ENCODE measurements at regions not wholly inside any gene's neighbourhood (a gene's known extent, or its start where the extent isn't known, plus 50 kb on each side); places are given as distances from the start of the nearest gene placed in this dataset.

DNA sequence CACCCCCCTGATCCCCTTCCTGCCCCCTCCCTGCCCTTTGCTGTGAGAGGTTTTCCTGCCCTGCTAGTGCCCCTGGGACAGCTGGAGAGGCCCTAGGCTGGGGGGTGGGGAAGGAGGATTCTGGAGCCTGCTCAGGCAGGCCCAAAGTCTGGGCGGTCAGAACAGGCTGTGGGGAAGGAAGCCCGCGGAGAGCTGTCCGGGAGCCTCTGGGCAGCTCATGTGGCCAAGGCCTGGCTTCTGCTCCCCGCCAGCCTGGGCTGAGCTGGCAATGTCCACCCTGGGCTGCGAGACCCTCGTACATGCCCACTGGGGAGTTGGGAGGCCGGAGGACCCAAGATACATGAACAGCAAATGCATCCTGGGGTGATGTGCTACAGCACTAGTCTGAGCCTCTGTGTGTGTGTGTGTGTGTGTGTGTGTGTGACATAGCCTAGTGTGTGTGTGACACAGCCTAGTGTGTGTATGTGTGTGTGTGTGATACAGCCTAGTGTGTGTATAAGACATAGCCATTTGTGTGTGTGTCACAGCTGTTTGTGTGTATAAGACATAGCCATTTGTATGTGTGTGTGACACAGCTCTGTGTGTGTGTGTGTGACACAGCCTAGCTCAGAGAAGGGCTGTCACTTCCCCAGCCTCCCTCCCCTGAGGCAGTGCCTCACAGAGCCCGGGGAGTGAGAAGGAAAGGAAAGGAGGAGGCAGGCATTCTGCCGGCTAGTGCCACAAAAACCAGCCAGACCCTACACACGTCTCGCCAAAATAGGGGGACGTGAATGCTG lies 201.4 kb upstream of the CIBAR2 start:
- peak; percentile 17 for DNase-seq

DNA sequence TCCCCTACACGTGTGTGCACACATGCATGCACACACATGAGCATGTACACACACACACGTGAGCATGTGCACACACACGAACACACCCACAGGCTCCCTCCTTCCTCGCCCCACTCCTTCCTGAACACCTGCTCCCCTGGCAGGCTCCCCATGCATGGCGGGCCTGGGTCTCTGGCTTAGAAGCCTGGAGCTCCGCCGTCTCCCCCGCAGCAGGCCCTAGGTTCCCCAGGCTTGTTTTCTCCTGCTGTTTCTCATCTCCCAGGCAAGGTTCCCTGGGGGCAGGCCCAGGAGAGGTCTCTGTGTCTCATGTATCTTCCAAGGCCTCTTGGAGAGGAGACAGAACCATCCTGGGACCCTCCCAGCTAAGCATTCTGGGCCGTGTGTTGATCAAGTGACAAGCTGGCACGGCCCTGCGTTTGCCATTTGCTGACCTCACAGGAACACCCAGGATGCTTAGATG lies 202.3 kb upstream of the CIBAR2 start:
- DNase-seq, result no peak

DNA sequence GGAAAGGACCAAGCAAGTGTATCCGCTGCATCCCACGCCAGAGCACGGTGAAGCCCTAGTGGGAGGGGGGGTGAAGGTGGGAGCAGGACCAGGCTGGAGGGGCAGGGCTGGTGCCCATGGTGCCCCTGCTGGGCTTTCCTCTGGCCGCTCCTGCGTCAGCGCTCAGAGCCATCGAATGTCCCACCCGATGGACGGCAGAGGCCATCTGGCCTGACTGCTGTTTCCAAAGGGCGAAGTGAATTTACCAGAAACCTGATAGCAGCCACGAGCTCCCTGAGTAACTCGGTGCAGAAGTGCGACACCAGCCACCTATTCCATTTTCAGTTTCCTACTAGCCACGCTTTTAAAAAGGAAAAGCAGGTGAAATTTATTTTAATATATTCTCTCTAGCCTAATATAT lies 203.6 kb upstream of the CIBAR2 start:
- DNase-seq, result no peak

DNA sequence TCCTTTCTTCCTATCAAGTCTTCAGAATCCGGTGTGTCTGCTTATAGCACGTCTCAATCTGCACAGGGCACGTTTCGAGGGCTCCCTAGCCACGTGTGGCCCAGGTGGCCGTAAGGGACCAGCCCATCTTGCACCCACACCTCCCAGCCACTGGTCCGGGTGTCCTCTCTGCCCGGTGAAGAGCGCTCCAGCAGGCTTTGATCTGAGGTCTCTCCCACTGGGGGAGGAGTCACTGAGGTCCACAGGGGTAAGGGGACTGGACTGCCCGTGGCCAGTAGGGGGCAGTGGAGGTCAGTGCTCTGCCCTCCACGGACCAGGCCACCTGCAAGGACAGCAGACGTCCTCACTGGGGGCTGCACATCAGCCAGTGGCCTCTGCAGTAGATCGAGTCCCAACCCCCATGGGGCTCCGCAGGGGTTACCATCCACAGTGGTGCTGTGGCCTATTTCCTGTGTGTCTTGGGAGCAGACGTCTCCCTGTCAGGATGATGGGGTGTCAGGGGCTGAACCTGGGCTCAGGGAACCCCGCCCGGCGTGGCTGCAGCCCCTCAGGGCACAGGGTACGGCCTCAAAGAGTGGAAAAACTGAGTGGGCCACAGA lies 204.1 kb upstream of the CIBAR2 start:
- no peak for DNase-seq

DNA sequence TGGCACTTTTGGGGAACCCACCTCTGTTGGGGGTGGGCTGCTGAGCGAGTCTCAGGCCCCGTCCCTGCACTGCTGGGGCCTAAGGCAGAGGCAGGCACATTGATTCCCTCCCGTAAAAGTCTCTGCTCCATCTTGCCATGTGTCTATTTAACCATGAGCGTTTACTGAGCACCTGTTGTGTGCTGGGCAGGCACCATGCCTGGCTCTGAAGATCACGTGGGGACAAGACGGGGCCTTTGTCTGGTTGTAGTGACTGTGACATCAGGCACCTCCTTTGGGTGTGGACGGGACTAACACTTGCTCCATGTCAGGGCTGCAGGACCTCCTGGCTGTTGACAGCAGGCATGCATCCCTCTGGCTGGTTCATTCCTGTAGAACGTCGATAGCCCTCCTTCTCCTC lies 204.7 kb upstream of the CIBAR2 start:
- DNase-seq, result no peak

DNA sequence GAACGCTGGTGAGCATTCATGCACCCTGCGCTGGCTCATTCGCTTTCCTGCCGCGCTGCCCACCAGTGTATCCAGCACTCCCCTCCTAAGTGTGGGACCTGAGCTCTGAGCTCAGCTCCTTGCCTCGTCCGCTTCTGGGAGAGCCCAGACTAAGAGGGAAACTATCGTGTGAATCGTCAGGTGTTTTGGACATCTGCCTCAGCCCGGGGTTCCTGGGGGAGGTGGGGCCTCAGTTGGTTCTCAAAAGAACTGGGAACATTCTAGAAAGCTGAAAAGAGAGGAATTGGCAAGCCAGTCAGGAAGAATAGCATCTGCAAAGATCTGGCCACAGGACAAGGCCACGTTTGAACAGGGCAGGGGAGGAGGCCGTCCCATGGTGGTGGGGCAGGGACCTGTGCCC lies 205.4 kb upstream of the CIBAR2 start:
- DNase-seq, result no peak

DNA sequence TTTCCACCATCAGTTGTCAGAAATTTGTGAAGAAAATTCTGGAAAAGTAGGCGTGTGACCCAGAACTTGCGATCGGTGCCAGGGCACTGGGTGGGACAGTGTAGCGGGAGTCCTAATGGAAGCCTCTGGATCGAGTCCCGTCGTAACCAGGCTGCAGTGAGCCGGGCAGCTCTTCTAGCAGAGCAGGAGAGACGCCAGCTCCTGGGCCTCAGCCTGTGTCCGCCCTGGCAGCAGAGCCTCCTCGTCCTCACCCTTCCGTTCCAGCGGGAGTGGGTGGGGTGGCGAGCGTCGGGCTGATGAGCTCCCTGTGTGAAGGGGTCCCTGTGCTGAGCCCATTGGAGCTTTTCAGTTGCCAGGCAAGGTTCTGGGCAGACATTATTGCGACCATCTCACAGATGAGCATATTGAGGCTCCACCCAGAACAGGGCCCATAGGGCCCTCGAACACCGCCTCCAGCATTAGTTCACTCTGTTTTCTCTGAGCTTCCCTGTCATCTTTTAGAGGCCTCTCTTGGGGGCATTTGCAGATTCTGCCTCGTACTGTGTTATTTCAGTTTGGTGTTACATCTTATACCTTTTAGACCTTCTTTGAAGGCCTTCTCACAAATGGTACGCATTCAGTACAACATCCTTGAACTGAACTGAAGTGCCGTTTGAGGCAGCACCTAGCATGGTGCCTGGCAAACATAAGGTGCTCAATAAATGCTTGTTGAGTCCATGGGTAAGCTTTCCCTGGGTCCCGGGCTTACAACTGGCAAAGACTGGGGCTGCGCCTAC lies 207.1 kb upstream of the CIBAR2 start:
- no peak for DNase-seq

DNA sequence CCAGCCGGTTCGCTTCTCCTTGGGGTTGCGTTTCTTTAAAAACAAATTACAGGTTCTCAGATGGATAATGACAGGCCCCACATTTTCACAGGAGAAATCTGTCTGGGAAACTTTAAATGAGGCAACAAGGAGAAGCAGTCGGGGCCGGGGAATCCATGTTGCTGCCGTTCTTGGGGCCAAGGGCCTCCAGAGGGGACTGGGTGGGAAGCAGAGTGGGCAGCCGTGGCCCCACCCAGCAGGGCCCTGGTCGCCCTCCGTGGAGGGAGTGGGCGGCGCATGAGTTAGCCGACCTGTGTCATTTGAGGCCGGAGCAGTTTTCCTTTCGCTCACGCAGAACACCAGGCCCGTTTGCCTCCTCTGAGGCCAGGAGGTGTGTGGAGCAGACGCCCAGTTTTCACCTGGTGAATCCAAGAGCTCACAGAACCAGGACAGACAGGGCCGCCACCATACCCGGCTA lies 207.7 kb upstream of the CIBAR2 start:
- no peak for DNase-seq

DNA sequence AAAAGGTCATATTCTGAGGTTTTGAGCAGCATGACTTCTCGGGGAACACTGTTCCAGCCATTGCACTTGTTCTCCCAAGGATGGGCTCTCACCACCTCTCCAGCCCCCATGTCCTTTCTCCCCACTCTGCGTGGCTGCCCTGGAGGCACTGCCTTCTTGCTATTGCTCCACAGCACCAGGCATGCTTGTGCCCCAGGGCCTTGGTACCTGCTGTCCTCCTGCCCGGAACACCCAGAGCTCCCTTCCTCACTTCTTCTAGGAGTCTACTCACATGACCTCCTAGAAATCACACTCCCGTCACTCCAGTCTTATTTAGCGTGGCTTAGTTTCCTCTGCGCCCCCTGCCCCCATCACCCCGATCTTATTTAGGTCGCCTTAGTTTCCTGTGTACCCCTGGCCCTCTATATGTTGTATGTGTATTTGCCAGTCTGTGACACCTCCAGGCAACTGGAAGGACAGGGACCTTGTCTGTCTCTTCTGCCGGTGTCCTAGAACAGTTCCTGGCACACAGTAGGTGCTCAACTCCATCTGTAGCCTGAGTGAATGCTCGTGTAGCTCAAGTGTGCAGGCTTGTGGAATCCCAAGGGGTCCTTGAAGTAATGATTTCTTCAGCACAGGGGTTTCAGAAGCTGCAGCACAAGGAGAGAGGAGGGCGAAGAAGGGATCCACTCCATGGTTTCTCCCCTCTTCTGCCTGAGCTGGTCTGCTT lies 208.6 kb upstream of the CIBAR2 start:
- no peak for DNase-seq

DNA sequence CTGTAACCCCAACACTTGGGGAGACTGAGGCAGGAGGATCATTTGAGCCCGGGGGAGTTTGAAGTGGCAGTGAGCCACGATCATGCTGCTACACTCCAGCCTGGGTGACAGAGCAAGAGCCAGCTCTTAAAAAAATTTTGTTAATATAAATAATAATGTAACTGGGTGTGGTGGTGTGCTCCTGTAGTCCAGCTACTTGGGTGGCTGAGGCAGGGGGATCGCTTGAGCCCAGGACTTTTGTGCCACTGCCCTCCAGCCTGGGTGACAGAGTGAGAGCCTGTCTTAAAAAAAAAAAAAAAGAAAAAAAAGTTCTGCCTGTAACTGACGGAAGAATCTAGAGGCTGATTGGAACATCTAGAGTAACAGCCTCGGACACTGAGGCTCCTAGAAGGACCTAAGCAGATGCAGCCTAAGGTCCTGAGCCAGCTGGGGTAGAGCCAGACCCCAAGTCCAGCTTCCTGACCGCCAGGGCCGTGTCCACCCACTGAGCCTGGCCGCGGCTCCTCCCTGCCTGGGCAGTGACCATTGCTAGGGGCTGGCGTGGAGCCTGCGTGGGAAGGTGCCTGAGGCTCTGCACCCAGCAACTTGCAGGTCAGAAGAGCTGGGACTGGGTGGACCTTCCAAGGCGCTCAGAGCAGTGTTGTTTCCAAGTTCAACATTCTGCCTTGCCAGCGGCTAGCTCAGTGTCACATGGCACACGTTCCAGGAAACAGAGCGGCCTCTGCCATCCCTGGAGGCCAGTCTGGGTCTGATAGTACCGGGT lies 209.4 kb upstream of the CIBAR2 start:
- DNase-seq, result no peak

DNA sequence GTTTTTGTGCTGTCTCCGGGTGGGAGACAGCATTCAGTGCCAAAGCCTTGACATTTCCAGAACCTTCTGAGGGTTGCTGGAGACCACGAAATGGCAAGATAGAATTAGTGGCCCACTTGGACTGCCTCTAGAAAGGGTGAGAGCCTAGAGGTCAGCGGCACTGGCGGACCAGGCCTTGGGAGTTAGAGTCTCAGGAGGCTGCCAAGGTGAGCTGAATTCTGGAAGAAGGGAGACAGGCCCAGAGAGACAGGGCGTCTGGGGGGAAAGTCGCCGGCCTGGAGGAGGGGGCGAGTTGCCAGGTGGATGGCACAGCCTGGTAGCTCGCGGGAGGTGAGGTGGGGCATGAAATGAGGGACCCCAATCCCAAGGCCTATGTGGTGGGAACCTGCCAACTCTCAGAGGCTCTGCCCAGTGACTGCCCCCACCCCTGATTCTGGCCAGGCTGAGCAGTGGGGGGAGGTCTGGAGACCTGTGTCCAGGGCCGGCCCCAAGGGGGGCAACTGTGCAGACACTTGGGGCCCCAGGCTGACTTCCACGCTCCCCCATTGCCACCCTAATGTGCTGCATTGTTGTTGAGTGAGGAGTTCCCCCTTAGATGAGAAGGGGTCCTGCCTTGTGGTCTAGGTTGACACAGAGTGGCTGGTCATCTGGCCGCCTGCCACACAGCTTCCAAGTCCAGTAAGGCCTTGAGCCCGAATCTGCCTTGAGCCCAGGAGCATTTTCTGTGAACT lies 211.1 kb upstream of the CIBAR2 start:
- no peak for DNase-seq

DNA sequence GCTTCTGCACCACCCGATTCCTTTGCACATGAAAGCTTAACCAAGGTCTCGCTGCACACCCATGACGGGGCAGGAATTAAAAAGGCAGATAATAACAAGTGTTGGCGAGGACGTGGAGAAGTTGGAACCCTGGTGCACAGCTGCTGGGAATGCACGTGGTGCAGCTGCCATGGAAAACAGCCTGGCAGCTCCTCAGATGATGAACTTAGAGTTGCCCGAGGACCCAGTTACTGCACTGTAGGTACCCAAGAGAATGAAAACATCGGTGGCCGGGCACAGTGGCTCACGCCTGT lies 211.6 kb upstream of the CIBAR2 start:
- no peak for DNase-seq

DNA sequence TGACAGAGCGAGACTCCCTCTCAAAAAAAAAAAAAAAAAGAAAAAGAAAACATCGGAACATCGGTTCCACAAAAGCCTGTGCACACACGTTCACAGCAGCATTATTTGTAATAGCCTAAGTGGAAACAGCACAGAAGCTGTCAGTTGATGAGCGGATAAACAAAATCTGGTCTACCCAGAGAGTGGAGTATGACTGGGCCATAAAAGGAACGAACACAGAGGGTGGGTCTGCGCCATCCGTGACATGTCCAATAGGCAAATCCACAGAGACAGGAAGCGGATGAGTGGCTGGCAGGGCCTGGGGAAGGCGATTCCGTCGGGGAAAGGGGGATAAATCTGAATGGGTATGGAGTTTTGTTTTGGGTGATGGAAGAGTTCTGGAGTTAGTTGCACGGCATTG lies 212.2 kb upstream of the CIBAR2 start:
- DNase-seq, result no peak

DNA sequence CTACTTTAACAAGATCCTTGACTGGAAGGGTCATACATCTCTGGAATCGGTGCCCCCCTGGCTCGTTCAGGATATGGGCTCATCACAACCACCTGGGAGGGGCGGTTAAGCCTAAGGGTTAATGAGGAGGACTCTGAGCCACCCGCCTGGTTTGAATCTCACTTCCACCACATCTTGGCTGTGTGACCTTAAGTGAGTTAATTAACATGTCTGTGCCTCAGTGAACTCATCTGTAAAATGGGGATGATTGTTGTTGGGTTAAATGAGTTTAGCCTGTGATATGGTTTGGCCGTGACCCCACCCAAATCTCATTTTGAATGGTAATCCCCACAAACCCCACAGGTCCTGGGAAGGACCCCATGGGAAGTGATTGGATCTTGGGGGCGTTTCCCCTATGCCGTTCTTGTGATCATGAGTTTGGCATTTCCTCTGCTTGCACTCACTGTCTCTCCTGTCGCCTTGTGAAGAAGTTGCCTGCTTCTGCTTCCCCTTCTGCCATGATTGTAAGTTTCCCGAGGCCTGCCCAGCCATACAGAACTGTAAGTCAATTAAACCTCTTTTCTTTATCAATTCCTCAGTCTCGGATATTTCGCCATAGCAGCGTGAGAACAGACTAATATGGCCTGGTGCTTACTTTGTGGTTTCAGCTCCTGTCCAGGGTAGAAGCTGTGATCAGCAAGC lies 214.0 kb upstream of the CIBAR2 start:
- DNase-seq, result no peak

DNA sequence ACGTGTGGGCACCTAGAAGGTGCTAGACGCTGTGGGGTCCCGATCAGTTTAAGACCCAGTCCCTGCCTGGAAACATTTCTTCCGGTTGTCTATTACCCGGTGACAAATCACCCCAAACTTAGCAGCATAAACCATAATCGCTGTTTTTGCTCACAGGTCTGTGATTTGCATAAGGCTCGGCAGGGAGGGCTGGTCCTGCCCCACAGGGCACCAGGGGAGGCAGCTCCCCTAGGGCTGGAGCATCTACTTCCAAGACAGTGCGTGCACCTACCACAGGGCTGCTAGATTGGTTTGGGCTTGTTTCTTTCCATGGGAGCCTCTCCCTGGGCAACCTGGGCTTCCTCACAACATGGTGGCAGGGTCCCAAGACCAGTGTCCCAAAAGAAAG lies 214.5 kb upstream of the CIBAR2 start:
- no peak for DNase-seq

DNA sequence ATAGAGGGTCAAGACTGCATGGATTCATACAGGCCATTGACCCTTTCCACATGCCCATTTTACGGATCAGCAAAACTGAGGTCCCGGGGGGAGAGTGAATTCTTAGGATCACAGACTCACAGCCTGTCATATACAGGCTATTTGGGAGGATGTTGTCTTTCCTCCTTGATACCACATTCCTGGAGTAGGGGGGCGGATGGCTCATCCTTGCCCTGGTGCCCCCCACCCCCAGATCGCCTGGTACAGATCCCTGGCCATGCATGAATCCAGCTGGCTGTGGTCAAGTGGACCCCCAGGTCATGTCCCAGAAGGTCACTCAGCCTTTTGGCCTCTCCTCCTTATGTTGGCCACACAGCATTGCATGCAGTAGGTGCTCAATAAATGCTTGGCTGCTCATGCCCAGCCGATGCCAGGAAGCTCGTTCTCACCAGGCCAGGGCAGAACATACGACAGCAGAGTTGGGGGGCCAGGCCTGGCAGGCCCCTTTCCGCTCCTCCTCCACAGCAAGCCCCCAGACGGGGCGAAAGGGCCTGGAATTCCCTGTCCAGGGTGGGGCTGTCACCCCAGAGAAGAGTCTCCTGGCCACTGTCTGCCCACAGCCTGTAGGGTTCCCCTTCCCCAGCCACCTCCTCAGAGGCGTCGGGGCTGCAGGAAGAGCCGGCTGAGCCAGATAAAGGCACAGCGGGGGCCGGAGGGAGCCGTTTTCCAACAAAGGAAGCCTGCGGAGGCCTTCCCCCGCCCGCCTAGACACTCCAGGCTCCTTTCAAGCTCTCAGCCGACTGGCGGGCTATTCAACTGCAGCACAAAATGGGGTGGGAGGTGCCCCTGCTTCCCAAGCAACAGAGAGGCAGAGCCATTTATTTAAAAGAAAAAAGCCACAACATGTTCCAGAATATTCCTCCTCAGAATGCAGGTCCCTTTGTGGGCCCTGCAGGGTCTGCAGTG lies 215.7 kb upstream of the CIBAR2 start:
- DNase-seq, result peak; percentile 69

DNA sequence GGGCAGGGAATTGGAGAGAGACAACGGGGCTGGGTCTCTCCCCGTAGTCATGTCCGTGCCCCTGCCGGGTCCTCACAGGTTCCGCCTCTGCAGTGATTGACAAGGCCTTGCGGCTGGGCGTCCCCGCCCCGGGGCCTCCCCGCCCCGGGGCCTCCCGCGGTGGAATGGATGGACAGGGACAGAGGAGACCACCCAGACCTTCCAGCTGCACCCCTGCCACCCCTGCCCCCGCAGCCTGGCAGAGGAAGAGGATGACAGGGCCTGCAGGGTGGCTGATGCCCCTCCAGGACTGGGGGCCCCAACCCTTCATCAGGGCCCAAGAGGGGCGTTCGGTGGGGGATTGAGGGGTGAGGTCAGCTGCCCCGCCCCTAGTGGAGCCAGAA lies 216.4 kb upstream of the CIBAR2 start:
- peak; percentile 52 for DNase-seq

DNA sequence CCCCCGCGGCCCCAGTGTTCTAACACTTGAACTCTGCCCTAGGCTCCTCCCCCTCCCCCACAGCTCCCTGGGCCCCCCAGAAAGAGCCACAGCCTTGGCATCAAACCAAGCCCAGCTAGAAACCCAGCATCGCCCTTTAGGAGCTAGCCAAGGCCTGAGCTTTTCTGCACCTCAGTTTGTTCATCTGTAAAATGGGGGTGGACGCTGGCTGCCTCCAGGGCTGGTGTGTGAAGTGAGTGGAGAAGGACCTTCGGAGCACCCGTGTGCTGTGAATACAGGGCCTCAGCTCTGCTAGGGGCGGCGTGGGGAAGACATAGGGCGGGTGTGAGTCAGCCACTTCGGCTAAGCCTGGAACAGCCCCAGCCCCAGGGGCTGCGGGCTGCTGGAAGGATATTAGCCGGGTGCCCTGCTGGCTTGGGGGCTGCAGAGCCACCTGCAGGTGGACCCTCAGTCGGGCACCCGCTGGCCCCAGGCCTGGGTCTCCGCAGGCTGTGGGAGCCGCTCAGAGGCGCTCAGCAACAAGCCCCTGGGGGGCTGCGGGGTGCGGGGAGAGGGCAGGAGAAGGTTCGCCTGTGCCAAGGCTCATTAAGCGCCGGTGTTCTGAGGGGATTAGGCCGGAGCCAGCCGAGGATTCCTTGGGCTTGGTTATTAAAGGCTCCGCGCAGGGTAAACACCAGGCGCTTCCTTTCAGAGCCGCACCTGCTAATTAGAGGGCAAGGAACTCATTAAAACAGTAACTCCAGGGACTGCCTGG lies 217.0 kb upstream of the CIBAR2 start:
- DNase-seq, result peak; percentile 40

DNA sequence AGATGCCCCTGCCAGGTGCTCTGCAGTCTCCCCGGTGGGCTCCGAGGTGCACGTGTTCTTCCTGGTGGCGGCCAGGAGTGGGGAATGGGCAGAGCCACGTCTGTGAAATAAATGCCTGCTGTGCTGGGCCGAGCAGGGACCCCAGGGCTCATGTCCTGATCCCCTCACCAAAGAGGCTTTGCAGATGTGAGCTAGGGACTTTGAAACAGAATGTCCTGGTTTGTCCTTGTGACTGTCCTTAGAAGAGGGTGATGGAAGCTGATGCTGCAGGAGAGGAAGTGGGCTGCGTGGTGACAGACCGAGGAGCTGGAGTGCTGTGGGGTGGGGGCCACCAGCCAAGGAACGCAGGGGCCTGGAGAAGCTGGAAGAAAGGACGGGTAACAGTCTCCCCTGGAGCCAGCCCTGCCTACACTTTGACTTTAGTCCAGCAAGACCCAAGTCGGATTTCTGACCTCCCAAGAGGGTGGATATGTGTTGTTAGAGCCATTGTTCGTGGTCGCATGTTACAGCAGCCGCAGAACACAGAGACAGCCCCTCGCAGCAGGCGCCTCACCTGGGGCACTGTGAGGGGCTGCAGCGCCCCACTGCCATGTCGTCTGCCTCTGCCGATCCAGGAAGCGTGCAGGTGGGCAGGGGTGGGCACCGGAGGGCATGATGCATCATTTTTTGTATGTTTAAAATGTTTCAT lies 217.9 kb upstream of the CIBAR2 start:
- no peak for DNase-seq

Measured in DMS79 (cell line).